ENCODE measurements at regions not wholly inside any gene's neighbourhood (a gene's known extent, or its start where the extent isn't known, plus 50 kb on each side); places are given as distances from the start of the nearest gene placed in this dataset.
A peak's percentile ranks its signal among the peaks of the same experiment; 100 is the strongest.
"Not testable (repeated sequence)": the region's sequence is repeated elsewhere in the genome, so short reads cannot be mapped to it uniquely, and the experiment has no call there.

GRCh38 chr6:92274588-92274987 lies 1144.8 kb downstream of the EPHA7 start:
- no peak for DNase-seq (ENCODE audit: low spot score)

GRCh38 chr6:92273694-92274093 lies 1145.7 kb downstream of the EPHA7 start:
- DNase-seq (ENCODE audit: low spot score) = no peak

GRCh38 chr6:92271091-92271490 lies 1148.3 kb downstream of the EPHA7 start:
- DNase-seq (ENCODE audit: low spot score) = no peak

GRCh38 chr6:92270365-92270764 lies 1149.0 kb downstream of the EPHA7 start:
- no peak for DNase-seq (ENCODE audit: low spot score)

GRCh38 chr6:92267335-92267734 lies 1152.0 kb downstream of the EPHA7 start:
- peak; percentile 6 for DNase-seq (ENCODE audit: low spot score)

GRCh38 chr6:92263864-92264263 lies 1155.5 kb downstream of the EPHA7 start:
- no peak for DNase-seq (ENCODE audit: low spot score)

- no peak for DNase-seq (ENCODE audit: low spot score)
Measured at GRCh38 chr6:92259171-92259570, 1160.2 kb downstream of the EPHA7 start.

- DNase-seq (ENCODE audit: low spot score) = no peak
Measured at GRCh38 chr6:92243315-92243714, 1176.0 kb downstream of the EPHA7 start.

- DNase-seq (ENCODE audit: low spot score) = no peak
Measured at GRCh38 chr6:92231171-92231701, 1188.1 kb downstream of the EPHA7 start.

GRCh38 chr6:92219987-92220386 lies 1199.4 kb downstream of the EPHA7 start:
- DNase-seq (ENCODE audit: low spot score) = not testable (repeated sequence)

GRCh38 chr6:92216717-92217116 lies 1202.6 kb downstream of the EPHA7 start:
- no peak for DNase-seq (ENCODE audit: low spot score)

- DNase-seq (ENCODE audit: low spot score) = no peak
Measured at GRCh38 chr6:92201618-92202017, 1217.7 kb downstream of the EPHA7 start.

- no peak for DNase-seq (ENCODE audit: low spot score)
Measured at GRCh38 chr6:92196325-92196724, 1223.0 kb downstream of the EPHA7 start.

- DNase-seq (ENCODE audit: low spot score) = no peak
Measured at GRCh38 chr6:92195796-92196195, 1223.6 kb downstream of the EPHA7 start.

GRCh38 chr6:92188016-92188415 lies 1231.3 kb downstream of the EPHA7 start:
- DNase-seq (ENCODE audit: low spot score) = no peak

GRCh38 chr6:92184933-92185332 lies 1234.4 kb downstream of the EPHA7 start:
- no peak for DNase-seq (ENCODE audit: low spot score)

- DNase-seq (ENCODE audit: low spot score) = no peak
Measured at GRCh38 chr6:92181347-92181746, 1238.0 kb downstream of the EPHA7 start.

- DNase-seq (ENCODE audit: low spot score) = no peak
Measured at GRCh38 chr6:92180090-92180489, 1239.3 kb downstream of the EPHA7 start.

GRCh38 chr6:92176666-92177065 lies 1242.7 kb downstream of the EPHA7 start:
- no peak for DNase-seq (ENCODE audit: low spot score)

- DNase-seq (ENCODE audit: low spot score) = no peak
Measured at GRCh38 chr6:92174398-92175073, 1244.8 kb downstream of the EPHA7 start.

GRCh38 chr6:92169506-92169905 lies 1249.9 kb downstream of the EPHA7 start:
- DNase-seq (ENCODE audit: low spot score) = no peak

GRCh38 chr6:92166666-92167065 lies 1252.7 kb downstream of the EPHA7 start:
- no peak for DNase-seq (ENCODE audit: low spot score)

GRCh38 chr6:92161953-92162352 lies 1257.4 kb downstream of the EPHA7 start:
- no peak for DNase-seq (ENCODE audit: low spot score)

GRCh38 chr6:92160226-92160625 lies 1259.1 kb downstream of the EPHA7 start:
- no peak for DNase-seq (ENCODE audit: low spot score)

All from NAMALWA (cell line).